Spleen (tissue), 7 donors: ENCODE measurements at regions not wholly inside any gene's neighbourhood (a gene's known extent, or its start where the extent isn't known, plus 50 kb on each side); places are given as distances from the start of the nearest gene placed in this dataset.

Experiments
- POLR2A ChIP-seq, 3 donors: fragments of 450-650 bp; IDR thresholded peaks; one replicate each; pipeline ENCODE4 v1.5.1; 2017; ENCODE audit warnings: antibody characterized with exemption in 3 of 3, mild to moderate bottlenecking in 1 of 3
- TF ChIP-seq, protein P1 (sequence below), 11 experiments: fragments of 200-600 bp in 7 of 11; fragments of 450-650 bp in 4 of 11; sonication (generic) in 4 of 11; IDR thresholded peaks in 8 of 11; conservative IDR thresholded peaks in 3 of 11; 1 replicate in 7 of 11; 2 replicates in 4 of 11; pipeline versions ENCODE4 v1.4.0 to v1.8.0; 2016 to 2021; ENCODE audit warnings: antibody characterized with exemption in 11 of 11, inconsistent platforms in 4 of 11, mild to moderate bottlenecking in 1 of 11
- donor health status: DM: no; HTN: no; CAD: no; lungs with moderate emphysema.
- donor health status: DM: no; HTN: no; CAD: no.
- donor health status: DM: no; HTN: no; CAD: no.

- no peak for TF ChIP-seq POLR2A (IDR thresholded peaks at IDR 0.05)
- TF ChIP-seq, protein P1, sequence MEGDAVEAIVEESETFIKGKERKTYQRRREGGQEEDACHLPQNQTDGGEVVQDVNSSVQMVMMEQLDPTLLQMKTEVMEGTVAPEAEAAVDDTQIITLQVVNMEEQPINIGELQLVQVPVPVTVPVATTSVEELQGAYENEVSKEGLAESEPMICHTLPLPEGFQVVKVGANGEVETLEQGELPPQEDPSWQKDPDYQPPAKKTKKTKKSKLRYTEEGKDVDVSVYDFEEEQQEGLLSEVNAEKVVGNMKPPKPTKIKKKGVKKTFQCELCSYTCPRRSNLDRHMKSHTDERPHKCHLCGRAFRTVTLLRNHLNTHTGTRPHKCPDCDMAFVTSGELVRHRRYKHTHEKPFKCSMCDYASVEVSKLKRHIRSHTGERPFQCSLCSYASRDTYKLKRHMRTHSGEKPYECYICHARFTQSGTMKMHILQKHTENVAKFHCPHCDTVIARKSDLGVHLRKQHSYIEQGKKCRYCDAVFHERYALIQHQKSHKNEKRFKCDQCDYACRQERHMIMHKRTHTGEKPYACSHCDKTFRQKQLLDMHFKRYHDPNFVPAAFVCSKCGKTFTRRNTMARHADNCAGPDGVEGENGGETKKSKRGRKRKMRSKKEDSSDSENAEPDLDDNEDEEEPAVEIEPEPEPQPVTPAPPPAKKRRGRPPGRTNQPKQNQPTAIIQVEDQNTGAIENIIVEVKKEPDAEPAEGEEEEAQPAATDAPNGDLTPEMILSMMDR (IDR thresholded peaks at IDR 0.05 in 8 of 11, conservative IDR thresholded peaks at IDR 0.05 in 3 of 11): no peak
These were observed 185.1 kb upstream of the DIPK2B start for GRCh38 chrX:45385757-45386156.
